ENCODE measurements at regions not wholly inside any gene's neighbourhood (a gene's known extent, or its start where the extent isn't known, plus 50 kb on each side); places are given as distances from the start of the nearest gene placed in this dataset.

GRCh38 chr4:151830168-151830567 lies 69.4 kb upstream of the GATB start:
- peaks cover 6% of the 10 kb centered on the region for H3K9me3 ChIP-seq (ENCODE audit: control insufficient read depth, low read length)
- H3K4me1 ChIP-seq (ENCODE audit: control insufficient read depth, insufficient read depth, low read length, poor library complexity, severe bottlenecking) = no peaks in the 10 kb centered on the region
- 83 to 84% methylated on average over 3 of the region's 3 CpGs for WGBS, 2 experiments (ENCODE audit: insufficient coverage in 2 of 2)
- no peaks in the 10 kb centered on the region for H3K36me3 ChIP-seq (ENCODE audit: control insufficient read depth, insufficient read depth, low read length)
- H3K27ac ChIP-seq (ENCODE audit: low read depth, low read length, severe bottlenecking) = no peak overlapping the region
- no peak overlapping the region for H3K4me3 ChIP-seq (ENCODE audit: extremely low read depth, insufficient read depth, low read length, poor library complexity, severe bottlenecking)

- 93 to 100% methylated on average over 2 to 3 of the region's 6 CpGs for WGBS, 2 experiments (ENCODE audit: insufficient coverage in 2 of 2)
- Histone ChIP-seq H3K4me3 (ENCODE audit: extremely low read depth, insufficient read depth, low read length, poor library complexity, severe bottlenecking) (no peak overlapping the region), H3K9me3 (ENCODE audit: control insufficient read depth, low read length) (peaks cover 6% of the 10 kb centered on the region), H3K27ac (ENCODE audit: low read depth, low read length, severe bottlenecking) (no peak overlapping the region), H3K4me1 (ENCODE audit: control insufficient read depth, insufficient read depth, low read length, poor library complexity, severe bottlenecking) (no peaks in the 10 kb centered on the region), H3K36me3 (ENCODE audit: control insufficient read depth, insufficient read depth, low read length) (no peaks in the 10 kb centered on the region)
Measured at GRCh38 chr4:151829309-151829708, 68.5 kb upstream of the GATB start.

DNA sequence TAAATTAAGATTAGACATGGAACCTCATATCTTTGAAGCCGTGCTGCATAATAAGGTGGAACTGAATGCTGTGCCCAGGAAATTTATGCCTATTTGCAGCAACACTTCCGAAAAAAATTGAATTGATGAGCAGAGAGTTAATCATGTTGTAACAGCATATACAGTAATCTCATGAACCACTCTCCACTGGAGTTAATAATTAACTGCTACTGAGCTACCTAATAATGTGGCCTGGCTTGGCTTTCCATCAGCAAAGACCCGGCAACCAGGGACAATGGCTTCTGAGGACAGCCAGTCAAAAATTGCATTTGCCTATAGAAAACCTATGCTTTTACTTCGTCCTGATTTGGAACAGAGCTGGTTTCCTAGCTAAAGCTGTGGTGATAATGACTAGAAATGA lies 63.8 kb upstream of the GATB start:
- Histone ChIP-seq H3K4me3 (ENCODE audit: extremely low read depth, insufficient read depth, low read length, poor library complexity, severe bottlenecking) (no peak overlapping the region), H3K27ac (ENCODE audit: low read depth, low read length, severe bottlenecking) (no peak overlapping the region), H3K36me3 (ENCODE audit: control insufficient read depth, insufficient read depth, low read length) (no peaks in the 10 kb centered on the region), H3K4me1 (ENCODE audit: control insufficient read depth, insufficient read depth, low read length, poor library complexity, severe bottlenecking) (no peaks in the 10 kb centered on the region), H3K9me3 (ENCODE audit: control insufficient read depth, low read length) (peaks cover 6% of the 10 kb centered on the region)
- WGBS, 2 experiments (ENCODE audit: insufficient coverage in 2 of 2) = 96 to 97% methylated on average over 2 to 3 of the region's 4 CpGs

DNA sequence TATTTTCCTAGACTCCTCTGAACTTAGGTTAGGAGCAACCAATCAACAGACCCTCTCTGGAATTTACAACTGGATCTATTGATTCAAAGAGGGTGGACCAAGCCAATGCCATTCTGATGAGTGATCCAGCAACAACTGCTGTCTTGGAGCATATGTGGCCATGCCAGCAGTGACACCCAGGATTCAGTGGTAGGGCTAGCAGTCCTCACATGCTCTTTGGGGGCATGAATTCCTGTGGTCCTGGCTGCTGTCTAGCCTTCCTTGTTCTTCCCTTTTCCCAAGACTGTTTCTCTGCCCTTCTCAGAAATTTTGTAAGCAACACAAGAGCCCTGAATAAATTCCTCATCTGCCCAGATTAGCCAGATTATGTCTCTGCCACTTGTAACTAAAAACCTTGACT lies 61.5 kb upstream of the GATB start:
- no peaks in the 10 kb centered on the region for H3K36me3 ChIP-seq (ENCODE audit: control insufficient read depth, insufficient read depth, low read length)

DNA sequence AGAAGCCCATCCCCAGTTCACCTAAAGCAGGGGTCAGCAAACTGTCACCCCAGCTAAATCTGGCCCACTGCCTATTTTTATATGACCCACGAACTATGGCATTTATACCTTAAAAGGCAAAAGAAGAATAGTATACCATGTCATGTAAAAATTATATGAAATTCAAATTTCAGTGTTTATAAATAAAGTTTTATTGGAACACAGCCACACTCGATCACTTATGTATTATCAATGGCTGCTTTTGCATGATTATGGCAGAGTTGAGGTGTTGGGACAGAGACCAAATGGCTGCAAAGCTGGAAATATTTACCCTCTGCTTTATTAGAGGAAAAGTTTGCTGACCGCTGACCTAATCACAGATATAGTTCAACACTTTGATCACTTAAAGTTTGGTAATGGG lies 59.2 kb upstream of the GATB start:
- Histone ChIP-seq H3K36me3 (ENCODE audit: control insufficient read depth, insufficient read depth, low read length) (no peaks in the 10 kb centered on the region), H3K9me3 (ENCODE audit: control insufficient read depth, low read length) (no peaks in the 10 kb centered on the region), H3K27ac (ENCODE audit: low read depth, low read length, severe bottlenecking) (no peak overlapping the region), H3K4me1 (ENCODE audit: control insufficient read depth, insufficient read depth, low read length, poor library complexity, severe bottlenecking) (no peaks in the 10 kb centered on the region), H3K4me3 (ENCODE audit: extremely low read depth, insufficient read depth, low read length, poor library complexity, severe bottlenecking) (no peak overlapping the region)
- WGBS, 2 experiments (ENCODE audit: insufficient coverage in 2 of 2) = no CpG with 5 or more reads among the region's 3 CpGs

More for the DNA sequence above, 61.5 kb upstream of the GATB start:
- Histone ChIP-seq H3K9me3 (ENCODE audit: control insufficient read depth, low read length) (peaks cover 6% of the 10 kb centered on the region), H3K27ac (ENCODE audit: low read depth, low read length, severe bottlenecking) (no peak overlapping the region), H3K4me3 (ENCODE audit: extremely low read depth, insufficient read depth, low read length, poor library complexity, severe bottlenecking) (no peak overlapping the region), H3K4me1 (ENCODE audit: control insufficient read depth, insufficient read depth, low read length, poor library complexity, severe bottlenecking) (no peaks in the 10 kb centered on the region)

DNA sequence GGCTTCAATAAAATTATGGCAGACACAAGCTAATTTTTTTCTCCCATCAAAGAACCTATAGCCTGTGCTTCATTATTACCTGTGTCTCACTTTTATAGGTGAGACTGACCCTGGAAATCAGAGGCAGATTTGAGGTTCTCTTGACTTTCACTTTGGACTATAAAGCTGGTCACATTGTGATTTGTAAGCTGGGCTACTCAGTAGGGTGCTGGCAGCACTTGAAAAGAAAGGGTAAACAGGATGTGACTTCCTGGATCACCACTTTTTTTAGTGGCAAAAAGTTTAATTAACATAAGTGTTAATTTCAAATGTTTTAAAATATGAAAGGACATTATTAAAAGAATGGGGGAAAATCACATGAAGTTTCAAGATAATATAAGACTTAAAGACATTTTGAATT lies 50.6 kb upstream of the GATB start:
- Histone ChIP-seq H3K9me3 (ENCODE audit: control insufficient read depth, low read length) (no peaks in the 10 kb centered on the region), H3K4me3 (ENCODE audit: extremely low read depth, insufficient read depth, low read length, poor library complexity, severe bottlenecking) (no peak overlapping the region), H3K36me3 (ENCODE audit: control insufficient read depth, insufficient read depth, low read length) (no peaks in the 10 kb centered on the region), H3K4me1 (ENCODE audit: control insufficient read depth, insufficient read depth, low read length, poor library complexity, severe bottlenecking) (peaks cover 9% of the 10 kb centered on the region), H3K27ac (ENCODE audit: low read depth, low read length, severe bottlenecking) (no peak overlapping the region)
